Activated T-cell treated with anti-CD3 and anti-CD28 coated beads for 48 hours (primary cell): ENCODE measurements at regions not wholly inside any gene's neighbourhood (a gene's known extent, or its start where the extent isn't known, plus 50 kb on each side); places are given as distances from the start of the nearest gene placed in this dataset.

Experiments used
- DNase-seq: peaks from one replicate; pipeline ENCODE4 v3.0.0-alpha.2; 2020; ENCODE audit warnings: low read depth

GRCh38 chr1:214928574-214928973 is 154.0 kb upstream of the KCNK2 start:
- no peak for DNase-seq

DNA sequence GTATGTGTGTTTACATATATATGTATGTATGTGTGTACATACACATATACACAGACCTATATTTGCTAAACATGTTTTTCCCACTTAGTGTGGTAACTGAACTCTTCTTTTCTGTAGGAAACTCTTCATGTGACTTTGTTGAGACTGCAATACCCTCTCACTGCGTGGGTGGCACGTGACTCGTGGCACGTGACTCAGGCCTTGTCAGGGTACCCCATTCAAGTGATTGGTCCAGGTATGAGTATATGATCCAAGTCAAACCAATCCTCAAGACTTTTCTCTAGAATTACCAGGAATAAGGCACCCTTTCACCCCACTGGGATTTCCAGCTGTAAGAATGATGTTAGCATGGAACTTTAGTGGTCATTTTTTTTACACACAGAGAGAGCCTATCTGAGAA is 149.2 kb upstream of the KCNK2 start:
- peak; percentile 21 for DNase-seq

GRCh38 chr1:214934045-214934444 is 148.5 kb upstream of the KCNK2 start:
- no peak for DNase-seq

GRCh38 chr1:214935258-214935657 is 147.3 kb upstream of the KCNK2 start:
- DNase-seq = no peak

GRCh38 chr1:214939180-214939579 is 143.4 kb upstream of the KCNK2 start:
- DNase-seq = no peak

- no peak for DNase-seq
These were observed 141.5 kb upstream of the KCNK2 start for GRCh38 chr1:214941061-214941460.

- no peak for DNase-seq
These were observed 139.5 kb upstream of the KCNK2 start for GRCh38 chr1:214943054-214943453.

DNA sequence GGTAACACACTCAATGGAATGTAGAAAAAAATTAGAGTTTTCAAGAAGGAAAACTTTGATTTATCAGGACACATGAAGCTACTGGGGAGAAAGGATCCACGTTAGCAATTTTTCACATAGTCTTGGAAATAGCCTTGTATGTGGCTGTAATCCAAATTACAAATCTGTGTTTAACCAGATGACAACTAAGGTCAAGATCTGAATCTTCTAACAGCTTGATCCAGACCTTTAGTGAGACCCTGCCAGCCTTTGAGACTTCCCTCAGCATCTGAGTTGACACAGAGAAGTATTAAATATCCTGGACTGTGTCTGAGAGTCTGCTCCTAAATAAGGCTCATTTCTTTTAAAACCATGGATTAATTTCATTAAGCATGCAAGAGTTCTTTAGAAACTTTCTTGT is 135.9 kb upstream of the KCNK2 start:
- DNase-seq = no peak

GRCh38 chr1:214952648-214953047 is 129.9 kb upstream of the KCNK2 start:
- no peak for DNase-seq

DNA sequence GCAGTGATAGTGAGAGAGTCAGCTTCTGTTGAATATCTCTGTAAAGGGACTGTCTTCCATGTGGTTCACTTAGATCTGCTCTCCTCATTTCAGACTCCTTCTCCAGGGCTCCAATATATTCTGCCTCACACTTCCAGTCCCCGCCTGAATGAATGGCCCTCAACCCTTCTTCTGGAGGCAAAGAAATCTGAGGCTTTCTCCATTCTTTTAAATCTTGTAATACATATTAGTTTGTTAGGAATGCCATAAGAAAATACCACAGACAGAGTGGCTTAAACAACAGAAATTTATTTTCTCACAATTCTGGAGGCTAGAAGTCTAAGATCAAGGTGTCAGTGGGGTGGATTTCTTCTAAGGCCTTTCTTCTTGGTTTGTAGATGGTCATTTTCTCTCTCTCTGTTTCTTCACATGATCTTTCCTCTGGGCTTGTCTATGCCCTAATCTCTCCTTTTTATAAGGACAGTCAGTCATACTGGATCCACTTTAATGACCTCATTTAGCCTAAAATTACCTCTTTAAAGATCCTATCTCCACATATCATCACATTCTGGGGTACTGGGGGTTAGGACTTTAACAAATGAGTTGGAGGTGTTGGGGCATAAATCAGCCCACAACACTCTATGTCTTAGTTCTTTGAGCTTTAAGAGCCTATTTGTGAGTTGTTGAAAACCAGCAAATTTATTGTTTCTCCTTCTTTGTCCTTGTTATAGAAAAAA is 128.5 kb upstream of the KCNK2 start:
- DNase-seq = no peak

- DNase-seq = no peak
These were observed 128.0 kb upstream of the KCNK2 start for GRCh38 chr1:214954617-214954949.

GRCh38 chr1:214957330-214958137 is 125.0 kb upstream of the KCNK2 start:
- DNase-seq = no peak

GRCh38 chr1:214958486-214958885 is 124.1 kb upstream of the KCNK2 start:
- no peak for DNase-seq

DNA sequence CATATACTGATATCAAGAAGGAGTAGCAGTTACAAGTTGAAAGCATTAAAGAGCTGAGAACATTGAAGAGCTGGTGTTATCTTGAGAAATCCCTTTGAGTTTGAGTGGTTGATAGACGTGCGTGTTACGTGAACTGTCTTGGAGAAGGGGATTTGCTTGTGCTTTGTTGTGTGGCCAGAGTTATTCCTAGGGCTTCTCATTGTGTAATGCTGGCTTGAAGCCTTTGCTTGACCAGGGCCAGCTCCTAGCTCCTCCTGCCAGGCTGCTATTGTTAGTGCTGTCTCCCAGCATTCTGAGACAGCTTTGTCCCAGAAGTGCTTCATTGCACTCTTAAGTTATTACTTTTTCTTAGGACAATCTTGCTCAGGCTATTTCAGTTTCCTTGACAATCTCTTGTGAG is 116.2 kb upstream of the KCNK2 start:
- no peak for DNase-seq

DNA sequence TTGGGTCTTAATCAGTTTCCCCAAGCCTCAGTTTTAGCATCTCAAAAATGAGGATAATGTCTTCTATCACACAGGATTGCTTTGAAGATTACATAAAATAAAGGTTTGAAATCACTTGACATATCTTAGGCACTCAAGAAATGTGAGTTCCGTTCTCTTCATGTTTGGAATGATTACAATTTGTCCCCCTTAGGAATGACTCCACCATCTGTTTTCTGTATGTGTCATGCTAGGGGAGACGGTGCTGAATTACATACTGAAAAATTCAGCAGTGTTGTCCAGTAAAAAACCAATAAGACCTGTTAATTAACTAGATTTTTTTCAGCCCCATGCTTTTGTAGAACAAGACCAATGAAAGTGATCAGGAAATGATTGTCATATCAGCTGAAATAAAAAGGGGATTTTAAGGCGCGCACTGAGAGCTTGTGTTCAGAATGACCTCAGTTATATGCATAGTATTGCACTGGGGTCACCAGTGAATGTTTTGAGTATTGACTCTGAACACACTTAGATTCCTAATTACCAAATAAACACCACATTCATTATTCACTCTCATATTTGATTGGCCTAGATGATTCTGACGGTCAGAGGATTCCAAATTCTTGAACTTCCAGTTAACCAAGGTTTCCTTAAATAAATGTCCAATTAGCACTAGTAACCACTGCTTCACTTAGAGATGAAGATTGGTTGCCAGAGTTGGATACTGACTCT is 114.5 kb upstream of the KCNK2 start:
- no peak for DNase-seq

DNA sequence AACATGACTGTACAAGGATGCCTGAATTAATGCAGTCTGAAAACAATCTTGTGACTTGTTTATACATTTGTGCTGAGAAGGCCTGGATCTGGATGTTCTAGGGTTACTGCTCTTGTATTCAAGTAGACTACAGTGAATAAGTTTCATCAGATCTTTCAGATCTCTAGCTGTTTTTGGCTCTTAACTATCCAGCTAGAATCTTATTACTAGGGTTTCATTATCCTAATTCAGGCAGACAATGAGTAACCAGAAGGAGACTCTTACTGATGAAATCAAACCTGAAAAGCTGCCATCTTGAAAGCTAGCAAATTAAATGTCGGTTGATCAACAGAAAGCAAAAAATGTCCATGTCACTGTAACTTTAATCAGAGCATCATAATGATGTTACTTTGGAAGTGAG is 112.5 kb upstream of the KCNK2 start:
- DNase-seq = no peak

GRCh38 chr1:214971071-214971470 is 111.5 kb upstream of the KCNK2 start:
- no peak for DNase-seq

DNA sequence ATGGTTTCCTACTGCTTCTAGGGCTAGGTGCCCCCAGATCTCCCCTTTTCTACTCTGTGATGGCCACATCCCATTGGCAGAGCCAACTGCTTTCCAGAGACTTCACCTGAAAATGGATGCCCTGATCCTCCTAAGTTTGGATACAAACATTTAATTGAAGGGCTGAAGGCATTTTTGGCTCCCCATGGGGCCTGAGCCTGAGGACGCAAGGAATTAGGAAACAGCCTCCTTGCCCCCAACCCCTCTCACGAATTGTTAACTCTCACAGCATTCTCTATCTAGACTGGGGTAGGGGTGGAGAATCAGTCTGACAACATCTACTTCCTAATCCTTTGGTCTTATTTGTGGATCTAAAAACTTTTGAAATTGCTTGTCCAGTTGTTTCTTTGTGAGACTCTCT is 108.5 kb upstream of the KCNK2 start:
- no peak for DNase-seq

GRCh38 chr1:214976665-214977064 is 105.9 kb upstream of the KCNK2 start:
- DNase-seq = no peak

DNA sequence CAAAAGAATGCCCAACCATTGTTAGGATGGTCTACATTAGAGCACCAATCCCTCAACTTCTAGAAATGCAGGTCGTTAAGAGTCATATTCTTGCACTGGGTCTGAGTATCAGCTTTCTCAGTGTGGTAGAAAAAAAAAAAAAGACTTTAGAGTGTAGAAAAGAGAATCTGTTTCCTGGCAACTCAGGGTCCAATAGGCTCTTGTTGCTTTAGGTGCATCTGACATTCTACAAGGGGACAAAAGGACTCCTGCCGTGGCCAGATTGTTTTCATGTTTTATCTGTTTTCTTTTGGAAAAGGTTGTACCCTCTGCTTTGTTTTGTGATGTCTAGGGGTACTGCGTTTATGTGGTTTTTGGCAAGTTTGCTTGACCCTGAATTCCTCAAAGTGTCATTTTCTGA is 105.4 kb upstream of the KCNK2 start:
- DNase-seq = no peak

DNA sequence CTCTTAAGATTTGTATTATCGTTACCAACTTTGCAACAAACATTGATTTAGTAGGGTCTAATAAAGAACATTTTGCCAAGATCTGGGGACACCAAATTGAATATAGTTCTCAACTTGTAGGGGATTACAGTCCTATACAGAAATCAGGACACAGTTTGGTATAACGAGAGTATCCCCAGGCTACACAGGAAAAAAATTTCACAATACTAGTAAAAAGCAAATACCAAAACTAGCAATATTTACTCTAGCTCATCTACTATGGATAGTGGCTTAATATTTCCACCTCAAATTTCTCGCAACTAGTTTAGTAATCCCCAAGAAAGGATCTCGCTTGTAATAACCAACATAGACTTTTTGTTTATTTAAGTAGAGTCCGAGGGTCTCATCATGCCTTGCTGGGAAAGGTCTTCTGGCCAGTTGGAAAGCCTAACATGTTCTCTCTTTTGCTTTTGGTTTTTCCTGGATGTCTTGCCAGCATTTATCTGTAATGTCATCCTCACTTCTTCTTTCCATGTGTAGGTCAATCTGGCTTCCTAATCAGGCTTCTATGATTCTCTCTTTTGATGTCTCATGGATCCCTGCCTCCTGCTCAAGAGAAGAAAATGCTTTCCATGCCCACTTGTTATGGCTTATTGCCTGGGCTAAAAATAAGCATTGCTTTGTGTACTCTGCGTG is 104.7 kb upstream of the KCNK2 start:
- DNase-seq = no peak

- DNase-seq = no peak
These were observed 103.3 kb upstream of the KCNK2 start for GRCh38 chr1:214979191-214979590.

- DNase-seq = no peak
These were observed 101.6 kb upstream of the KCNK2 start for GRCh38 chr1:214980921-214981320.
